KMS-11 (cell line): ENCODE measurements at regions not wholly inside any gene's neighbourhood (a gene's known extent, or its start where the extent isn't known, plus 50 kb on each side); places are given as distances from the start of the nearest gene placed in this dataset.

Source experiments
- H2AFZ ChIP-seq: fragments of 200-600 bp; sonication (generic); 2 replicates; pipeline ENCODE4 v1.6.1; 2016; ENCODE audit warnings: antibody characterized with exemption, mixed run types, low read depth
- H3K27ac ChIP-seq: fragments of 200-600 bp; sonication (generic); 2 replicates; pipeline ENCODE4 v1.6.1; 2016; ENCODE audit warnings: mild to moderate bottlenecking, mixed run types
- H3K27me3 ChIP-seq: fragments of 200-600 bp; sonication (generic); 2 replicates; pipeline ENCODE4 v1.6.1; 2017; ENCODE audit warnings: mild to moderate bottlenecking, low read depth, mixed run types, moderate library complexity; ENCODE audit not compliant: insufficient read depth
- H3K36me3 ChIP-seq: fragments of 200-600 bp; sonication (generic); 2 replicates; pipeline ENCODE4 v1.6.1; 2017; ENCODE audit warnings: mild to moderate bottlenecking, mixed run types; ENCODE audit not compliant: insufficient read depth
- H3K4me1 ChIP-seq: fragments of 200-600 bp; sonication (generic); 2 replicates; pipeline ENCODE4 v1.6.1; 2016; ENCODE audit warnings: mild to moderate bottlenecking, low read depth, mixed run types; ENCODE audit not compliant: poor library complexity, severe bottlenecking
- H3K4me2 ChIP-seq: fragments of 200-600 bp; sonication (generic); 2 replicates; pipeline ENCODE4 v1.7.0; 2016; ENCODE audit warnings: mild to moderate bottlenecking, mixed run types
- H3K4me3 ChIP-seq: fragments of 200-600 bp; sonication (generic); IDR thresholded peaks from 2 replicates; pipeline ENCODE4 v1.6.1; 2017; ENCODE audit warnings: low read depth, low read length, mixed read lengths; ENCODE audit not compliant: insufficient read depth
- H3K79me2 ChIP-seq: fragments of 200-600 bp; sonication (generic); 2 replicates; pipeline ENCODE4 v1.6.1; 2016; ENCODE audit warnings: low read depth, mixed run types; ENCODE audit not compliant: insufficient read depth
- H3K9ac ChIP-seq: fragments of 200-600 bp; sonication (generic); 2 replicates; pipeline ENCODE4 v1.6.1; 2016; ENCODE audit warnings: mild to moderate bottlenecking, mixed run types
- H4K20me1 ChIP-seq: fragments of 200-600 bp; sonication (generic); 2 replicates; pipeline ENCODE4 v1.6.1; 2016; ENCODE audit warnings: mild to moderate bottlenecking, mixed run types; ENCODE audit not compliant: insufficient read depth
- CTCF ChIP-seq: fragments of 200-600 bp; sonication (generic); conservative IDR thresholded peaks from 2 replicates; pipeline ENCODE4 v1.6.1; 2017; ENCODE audit warnings: low read depth, mild to moderate bottlenecking, antibody characterized with exemption, low read length, moderate library complexity, mixed read lengths

- H3K9ac ChIP-seq = no peak overlapping the region
- H3K4me1 ChIP-seq = no peaks in the 10 kb centered on the region
- H3K4me2 ChIP-seq = no peak overlapping the region
- no peak for TF ChIP-seq CTCF
- H3K79me2 ChIP-seq = no peaks in the 10 kb centered on the region
- no peak overlapping the region for H3K4me3 ChIP-seq
- H4K20me1 ChIP-seq = no peaks in the 10 kb centered on the region
- H3K27ac ChIP-seq = no peak overlapping the region
- H3K36me3 ChIP-seq = no peaks in the 10 kb centered on the region
- H3K27me3 ChIP-seq = no peaks in the 10 kb centered on the region
- no peak overlapping the region for H2AFZ ChIP-seq
These were observed 175.7 kb upstream of the RND3 start for GRCh38 chr2:150663143-150663542.

- no peak for TF ChIP-seq CTCF
- Histone ChIP-seq H3K27ac (no peak overlapping the region), H3K79me2 (no peaks in the 10 kb centered on the region), H4K20me1 (no peaks in the 10 kb centered on the region), H3K4me2 (no peak overlapping the region), H3K27me3 (no peaks in the 10 kb centered on the region), H2AFZ (no peak overlapping the region), H3K36me3 (no peaks in the 10 kb centered on the region), H3K9ac (no peak overlapping the region), H3K4me3 (no peak overlapping the region), H3K4me1 (no peaks in the 10 kb centered on the region)
These were observed 168.5 kb upstream of the RND3 start for GRCh38 chr2:150656002-150656401.

GRCh38 chr2:150653351-150653750 lies 165.9 kb upstream of the RND3 start:
- Histone ChIP-seq H3K4me3 (no peak overlapping the region), H3K4me1 (no peaks in the 10 kb centered on the region), H3K27ac (no peak overlapping the region), H3K79me2 (no peaks in the 10 kb centered on the region), H3K27me3 (no peaks in the 10 kb centered on the region), H4K20me1 (no peaks in the 10 kb centered on the region), H3K9ac (no peak overlapping the region), H3K36me3 (no peaks in the 10 kb centered on the region), H2AFZ (no peak overlapping the region), H3K4me2 (no peak overlapping the region)
- TF ChIP-seq CTCF = no peak

GRCh38 chr2:150647943-150648342 lies 160.5 kb upstream of the RND3 start:
- H3K27ac ChIP-seq = no peak overlapping the region
- H3K36me3 ChIP-seq = no peaks in the 10 kb centered on the region
- H4K20me1 ChIP-seq = no peaks in the 10 kb centered on the region
- TF ChIP-seq CTCF = no peak
- H2AFZ ChIP-seq = no peak overlapping the region
- H3K79me2 ChIP-seq = no peaks in the 10 kb centered on the region
- H3K9ac ChIP-seq = no peak overlapping the region
- no peaks in the 10 kb centered on the region for H3K4me1 ChIP-seq
- no peak overlapping the region for H3K4me2 ChIP-seq
- no peak overlapping the region for H3K4me3 ChIP-seq
- no peaks in the 10 kb centered on the region for H3K27me3 ChIP-seq

- no peaks in the 10 kb centered on the region for H3K36me3 ChIP-seq
- no peak overlapping the region; the same call in 1 of the 2 replicates for H3K4me2 ChIP-seq
- H3K4me1 ChIP-seq = no peaks in the 10 kb centered on the region
- H3K4me3 ChIP-seq = no peak overlapping the region
- H2AFZ ChIP-seq = no peak overlapping the region
- H3K79me2 ChIP-seq = no peaks in the 10 kb centered on the region
- H3K27me3 ChIP-seq = no peaks in the 10 kb centered on the region
- no peak overlapping the region for H3K27ac ChIP-seq
- H3K9ac ChIP-seq = no peak overlapping the region
- no peak for TF ChIP-seq CTCF
- no peaks in the 10 kb centered on the region for H4K20me1 ChIP-seq
These were observed 159.3 kb upstream of the RND3 start for GRCh38 chr2:150646746-150647145.
